Stomach (tissue), 8 donors: ENCODE measurements at regions not wholly inside any gene's neighbourhood (a gene's known extent, or its start where the extent isn't known, plus 50 kb on each side); places are given as distances from the start of the nearest gene placed in this dataset.

Experiments used
- DNase-seq, 2 donors: peaks; one replicate each; pipeline versions ENCODE4 v3.0.0 to v3.0.0-alpha.2; 2013 to 2019
- H3K27ac ChIP-seq, 5 donors: fragments of 200-600 bp in 4 of 5; sonication (generic) in 4 of 5; one replicate each; pipeline ENCODE4 v1.5.1; 2013 to 2019; ENCODE audit warnings: mild to moderate bottlenecking in 1 of 5, moderate library complexity in 1 of 5
- H3K27me3 ChIP-seq, 3 donors: fragments of 200-600 bp; sonication (generic); one replicate each; pipeline ENCODE4 v1.5.1; 2017 to 2019; ENCODE audit warnings: mixed run types in 1 of 3
- H3K36me3 ChIP-seq, 4 donors: fragments of 200-600 bp; sonication (generic); 1 replicate in 3 of 4; 2 replicates in 1 of 4; pipeline ENCODE4 v1.5.1; 2016 to 2019
- H3K4me1 ChIP-seq, 4 donors: fragments of 200-600 bp; sonication (generic); one replicate each; pipeline ENCODE4 v1.5.1; 2016 to 2019
- H3K4me3 ChIP-seq, 4 donors: fragments of 200-600 bp; sonication (generic) in 3 of 4; one replicate each; pipeline ENCODE4 v1.5.1; 2016 to 2019; ENCODE audit warnings: mild to moderate bottlenecking in 1 of 4
- H3K9me3 ChIP-seq, 4 donors: fragments of 200-600 bp; sonication (generic); one replicate each; pipeline ENCODE4 v1.5.1; 2016 to 2019
- EP300 ChIP-seq: sonication (generic); formaldehyde crosslinking; IDR thresholded peaks from one replicate; pipeline ENCODE4 v1.6.1; 2017; ENCODE audit warnings: antibody characterized with exemption
- POLR2A ChIP-seq, 4 donors: fragments of 450-650 bp; IDR thresholded peaks; one replicate each; pipeline ENCODE4 v1.6.1; 2016; ENCODE audit warnings: antibody characterized with exemption in 4 of 4, control low read depth in 2 of 4, mild to moderate bottlenecking in 1 of 4, moderate library complexity in 1 of 4
- POLR2AphosphoS5 ChIP-seq, 3 donors: sonication (generic); formaldehyde crosslinking; IDR thresholded peaks; one replicate each; pipeline ENCODE4 v1.6.1; 2016; ENCODE audit warnings: antibody characterized with exemption in 3 of 3
- WGBS, 5 donors: extraction: QIAGEN DNeasy Blood & Tissue Kit in 3 of 5; methylation state at CpG; one replicate each; pipeline versions ENCODE4 v1.1.5 to v1.1.7; 2013 to 2018; 5-methylcytosine and 5-hydroxymethylcytosine counted together
- intact Hi-C: fragments of 100-400 bp; cut with DNase I; formaldehyde crosslinking; loops from one replicate; pipeline ENCODE4 v1.15.1; 2023; ENCODE audit warnings: low total_unique reads
- TF ChIP-seq, protein P1 (sequence below), 7 experiments: fragments of 450-650 bp in 4 of 7; fragments of 200-600 bp in 3 of 7; sonication (generic) in 3 of 7; IDR thresholded peaks; one replicate each; pipeline ENCODE4 v1.5.1; 2016 to 2019; ENCODE audit warnings: antibody characterized with exemption in 7 of 7, control low read depth in 2 of 7, mild to moderate bottlenecking in 1 of 7
- donor health status: healthy with polysubstance abuse.
- donor health status: Bipolar disorder and iron deficiency.
- donor health status: healthy.

- Histone ChIP-seq H3K36me3 (no peaks in the 10 kb centered on the region), H3K4me3 (no peak overlapping the region), H3K9me3 (no peaks in the 10 kb centered on the region), H3K27ac (no peak overlapping the region), H3K4me1 (no peaks in the 10 kb centered on the region), H3K27me3 (no peaks in the 10 kb centered on the region)
- intact Hi-C loops, result no loop called here
- TF ChIP-seq EP300 (no peak), POLR2AphosphoS5 (IDR thresholded peaks at IDR 0.05) (no peak), POLR2A (IDR thresholded peaks at IDR 0.05) (no peak)
- TF ChIP-seq, protein P1, sequence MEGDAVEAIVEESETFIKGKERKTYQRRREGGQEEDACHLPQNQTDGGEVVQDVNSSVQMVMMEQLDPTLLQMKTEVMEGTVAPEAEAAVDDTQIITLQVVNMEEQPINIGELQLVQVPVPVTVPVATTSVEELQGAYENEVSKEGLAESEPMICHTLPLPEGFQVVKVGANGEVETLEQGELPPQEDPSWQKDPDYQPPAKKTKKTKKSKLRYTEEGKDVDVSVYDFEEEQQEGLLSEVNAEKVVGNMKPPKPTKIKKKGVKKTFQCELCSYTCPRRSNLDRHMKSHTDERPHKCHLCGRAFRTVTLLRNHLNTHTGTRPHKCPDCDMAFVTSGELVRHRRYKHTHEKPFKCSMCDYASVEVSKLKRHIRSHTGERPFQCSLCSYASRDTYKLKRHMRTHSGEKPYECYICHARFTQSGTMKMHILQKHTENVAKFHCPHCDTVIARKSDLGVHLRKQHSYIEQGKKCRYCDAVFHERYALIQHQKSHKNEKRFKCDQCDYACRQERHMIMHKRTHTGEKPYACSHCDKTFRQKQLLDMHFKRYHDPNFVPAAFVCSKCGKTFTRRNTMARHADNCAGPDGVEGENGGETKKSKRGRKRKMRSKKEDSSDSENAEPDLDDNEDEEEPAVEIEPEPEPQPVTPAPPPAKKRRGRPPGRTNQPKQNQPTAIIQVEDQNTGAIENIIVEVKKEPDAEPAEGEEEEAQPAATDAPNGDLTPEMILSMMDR (IDR thresholded peaks at IDR 0.05), result no peak
- no peak for DNase-seq
- 84 to 91% (median 89%) methylated on average over 6 of the region's 6 CpGs for WGBS, 5 donors
These were observed 110.2 kb upstream of the CCDC68 start for GRCh38 chr18:55069497-55069896.

DNA sequence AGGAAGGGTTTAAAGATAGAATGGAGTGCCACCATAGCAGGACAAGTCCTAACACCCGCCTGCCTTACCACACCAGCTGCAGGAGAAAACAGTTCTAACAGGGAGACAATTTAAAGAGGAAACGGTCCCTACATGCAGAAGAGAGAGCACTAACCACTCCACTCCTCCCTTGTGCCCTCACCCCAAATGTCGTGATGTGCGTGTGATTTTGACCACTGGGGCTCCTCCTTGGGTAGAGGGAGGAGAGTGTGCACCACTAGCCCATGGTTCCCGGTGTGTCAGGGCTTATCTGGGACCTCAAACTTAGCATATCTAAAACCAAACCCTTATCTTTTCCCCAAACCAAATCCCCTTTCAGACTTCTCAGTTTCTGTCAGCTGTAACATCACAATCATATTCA, 105.5 kb upstream of the CCDC68 start:
- no peak for DNase-seq
- no peaks in the 10 kb centered on the region for H3K9me3 ChIP-seq

DNA sequence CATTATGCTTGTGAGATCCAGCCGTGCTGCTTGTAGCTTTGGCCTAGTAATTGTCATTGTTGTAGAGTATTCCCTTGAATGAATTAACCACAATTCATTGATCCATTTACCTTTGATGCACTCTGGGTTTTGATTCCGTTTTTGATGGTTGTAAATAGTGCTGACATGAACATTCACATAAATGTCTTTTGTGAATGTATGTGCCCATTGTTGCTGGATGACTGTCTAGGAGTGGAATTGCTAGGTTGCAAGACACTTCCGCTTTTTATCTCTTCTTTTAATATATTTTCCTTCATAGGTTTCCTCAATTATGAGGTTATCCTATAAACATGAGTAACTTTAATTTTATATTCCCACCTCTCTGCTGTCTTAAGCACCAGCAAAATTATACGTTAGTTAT, 104.8 kb upstream of the CCDC68 start:
- Histone ChIP-seq H3K4me3 (no peak overlapping the region), H3K27ac (no peak overlapping the region), H3K9me3 (no peaks in the 10 kb centered on the region), H3K4me1 (no peaks in the 10 kb centered on the region), H3K36me3 (no peaks in the 10 kb centered on the region), H3K27me3 (no peaks in the 10 kb centered on the region)
- TF ChIP-seq POLR2A (IDR thresholded peaks at IDR 0.05) (no peak), EP300 (no peak), POLR2AphosphoS5 (IDR thresholded peaks at IDR 0.05) (no peak)
- TF ChIP-seq, protein P1 (IDR thresholded peaks at IDR 0.05), result no peak
- intact Hi-C loops, result no loop called here
- DNase-seq, result no peak
- WGBS, 5 donors, result 80 to 89% (median 85%) methylated on average over 4 of the region's 4 CpGs

More for the DNA sequence above, 105.5 kb upstream of the CCDC68 start:
- Histone ChIP-seq H3K27ac (no peak overlapping the region), H3K4me3 (no peak overlapping the region), H3K27me3 (no peaks in the 10 kb centered on the region), H3K4me1 (no peaks in the 10 kb centered on the region), H3K36me3 (no peaks in the 10 kb centered on the region)
- intact Hi-C loops, result no loop called here
- 78 to 90% (median 80%) methylated on average over 5 of the region's 5 CpGs for WGBS, 5 donors
- TF ChIP-seq EP300 (no peak), POLR2AphosphoS5 (IDR thresholded peaks at IDR 0.05) (no peak), POLR2A (IDR thresholded peaks at IDR 0.05) (no peak)
- TF ChIP-seq, protein P1 (IDR thresholded peaks at IDR 0.05), result no peak

GRCh38 chr18:55054021-55054990, 95.0 kb upstream of the CCDC68 start:
- DNase-seq, result no peak

More at GRCh38 chr18:55054021-55054990, 95.0 kb upstream of the CCDC68 start:
- intact Hi-C loops, result no loop called here
- no peak overlapping the region for H3K27ac ChIP-seq
- no peak overlapping the region for H3K4me3 ChIP-seq
- WGBS, 5 donors, result 86 to 92% (median 91%) methylated on average over 24 of the region's 24 CpGs
- H3K36me3 ChIP-seq, result no peaks in the 10 kb centered on the region
- no peaks in the 10 kb centered on the region for H3K27me3 ChIP-seq
- H3K4me1 ChIP-seq, result no peaks in the 10 kb centered on the region
- no peaks in the 10 kb centered on the region for H3K9me3 ChIP-seq
- TF ChIP-seq, protein P1 (IDR thresholded peaks at IDR 0.05), result no peak
- TF ChIP-seq POLR2AphosphoS5 (IDR thresholded peaks at IDR 0.05), result no peak
- TF ChIP-seq EP300, result no peak
- TF ChIP-seq POLR2A (IDR thresholded peaks at IDR 0.05), result no peak
